ENCODE measurements at regions not wholly inside any gene's neighbourhood (a gene's known extent, or its start where the extent isn't known, plus 50 kb on each side); places are given as distances from the start of the nearest gene placed in this dataset.

DNA sequence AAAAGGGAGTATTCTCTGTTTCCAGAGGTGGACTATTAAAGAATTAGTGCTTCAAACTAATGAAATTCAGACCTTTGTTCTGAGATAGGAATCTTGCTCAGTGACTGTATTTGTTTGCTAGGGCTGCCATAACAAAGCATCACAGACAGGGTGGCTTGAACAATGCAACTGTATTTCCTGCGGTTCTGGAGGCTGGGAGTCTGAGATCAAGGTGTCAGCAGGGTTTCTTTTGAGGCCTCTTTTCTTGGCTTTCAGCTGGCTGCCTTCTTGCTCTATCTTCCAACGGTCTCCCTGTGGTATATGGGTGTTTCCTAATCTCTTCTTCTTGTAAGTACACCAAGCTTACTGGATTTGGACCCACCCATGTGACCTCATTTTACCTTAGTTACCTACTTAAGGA lies 264.6 kb upstream of the PROX1 start:
- Mint-ChIP-seq H3K36me3 (no peaks in the 10 kb centered on the region), H3K27me3 (no peaks in the 10 kb centered on the region), H3K4me1 (no peaks in the 10 kb centered on the region), H3K27ac (no peak overlapping the region), H3K4me3 (no peak overlapping the region), H3K9me3 (peaks cover 14% of the 10 kb centered on the region)
- DNase-seq: no peak
- CTCF ChIA-PET: interaction anchor here (0.8 kb wide), 1 partner anchor 136 kb away, joined by 3 read pairs; no protein-coding TSS in a partner anchor

DNA sequence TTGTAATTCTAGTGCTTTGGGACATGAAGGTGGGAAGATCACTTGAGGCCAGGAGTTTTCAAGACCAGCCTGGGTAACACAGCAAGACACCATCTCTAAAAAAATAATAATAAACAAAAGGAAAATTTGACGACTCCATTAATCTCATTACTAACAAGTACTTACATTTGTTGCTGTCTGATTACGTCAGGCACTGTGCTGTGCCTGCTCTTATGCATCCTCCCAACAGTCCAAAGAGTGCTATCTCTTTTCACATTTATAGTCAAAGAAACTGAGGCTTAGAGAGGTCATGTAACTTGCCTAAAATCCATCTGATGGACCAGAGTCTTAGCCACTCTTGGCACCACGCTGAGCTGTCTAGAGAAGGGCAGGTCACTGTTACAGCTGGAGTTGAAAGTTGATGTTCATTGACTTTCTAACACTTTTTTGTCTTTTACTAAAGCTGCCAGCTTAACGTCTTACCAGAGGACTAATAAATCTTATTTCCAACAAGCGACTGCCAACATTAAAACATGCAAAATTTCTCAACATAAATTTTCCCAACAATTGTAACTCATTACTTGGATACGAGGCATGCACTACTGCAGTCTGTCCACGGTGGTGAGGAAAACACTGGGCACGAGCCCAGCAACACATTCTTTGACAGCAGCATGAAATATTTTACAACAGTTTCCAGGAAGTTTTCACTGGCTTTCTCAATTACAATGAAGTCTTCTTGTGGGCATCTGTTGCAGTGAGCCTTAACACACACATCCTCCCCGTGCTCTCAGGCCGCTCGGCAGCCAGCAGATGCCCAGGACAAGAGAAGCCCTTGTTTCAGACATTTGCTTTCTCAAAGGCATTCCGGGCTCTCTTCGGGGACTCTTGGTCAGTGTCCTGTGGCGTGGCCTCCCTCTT lies 262.9 kb upstream of the PROX1 start:
- Mint-ChIP-seq H3K27me3 (no peaks in the 10 kb centered on the region), H3K4me1 (no peaks in the 10 kb centered on the region), H3K4me3 (no peak overlapping the region), H3K36me3 (no peaks in the 10 kb centered on the region), H3K9me3 (peaks cover 14% of the 10 kb centered on the region), H3K27ac (no peak overlapping the region)
- DNase-seq: no peak
- CTCF ChIA-PET: no interaction called here

DNA sequence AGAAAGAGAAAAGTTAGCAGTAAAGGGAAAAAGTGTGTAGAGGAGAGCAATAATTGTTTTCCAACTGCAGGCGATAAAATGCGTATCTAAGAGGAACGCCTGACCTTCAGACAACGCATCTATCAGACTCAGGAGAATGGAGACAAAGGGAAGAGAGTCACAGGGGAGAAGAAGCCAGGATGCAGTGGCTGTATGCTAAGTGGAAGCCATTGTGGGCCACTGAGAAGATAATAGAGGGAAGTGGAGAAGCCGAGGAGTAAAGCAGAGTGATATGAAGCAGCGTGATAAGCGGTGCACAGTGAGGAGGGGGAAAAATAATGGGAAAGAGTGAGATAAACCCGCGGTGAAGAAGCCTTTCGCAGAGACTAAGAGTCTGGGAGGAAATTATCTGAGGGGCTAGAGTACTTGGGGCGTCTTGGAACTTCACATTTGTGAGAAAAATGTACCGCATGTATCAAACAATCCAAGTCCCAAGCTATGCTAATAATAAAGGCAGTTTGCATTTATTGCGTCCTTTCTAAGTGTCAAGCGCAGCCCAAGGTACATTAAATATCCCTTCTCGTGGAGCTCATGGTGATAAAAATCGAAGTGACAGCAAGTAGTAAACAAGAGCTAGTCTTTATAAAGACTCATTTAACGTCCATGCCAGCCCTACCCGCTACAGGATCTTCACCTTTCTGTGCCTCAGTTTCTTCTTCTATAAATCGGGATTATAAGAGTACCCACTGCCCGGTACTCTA lies 259.8 kb upstream of the PROX1 start:
- Mint-ChIP-seq H3K4me3 (no peak overlapping the region), H3K36me3 (no peaks in the 10 kb centered on the region), H3K9me3 (no peaks in the 10 kb centered on the region), H3K27me3 (no peaks in the 10 kb centered on the region), H3K4me1 (no peaks in the 10 kb centered on the region), H3K27ac (no peak overlapping the region)
- no peak for DNase-seq
- CTCF ChIA-PET: no interaction called here

DNA sequence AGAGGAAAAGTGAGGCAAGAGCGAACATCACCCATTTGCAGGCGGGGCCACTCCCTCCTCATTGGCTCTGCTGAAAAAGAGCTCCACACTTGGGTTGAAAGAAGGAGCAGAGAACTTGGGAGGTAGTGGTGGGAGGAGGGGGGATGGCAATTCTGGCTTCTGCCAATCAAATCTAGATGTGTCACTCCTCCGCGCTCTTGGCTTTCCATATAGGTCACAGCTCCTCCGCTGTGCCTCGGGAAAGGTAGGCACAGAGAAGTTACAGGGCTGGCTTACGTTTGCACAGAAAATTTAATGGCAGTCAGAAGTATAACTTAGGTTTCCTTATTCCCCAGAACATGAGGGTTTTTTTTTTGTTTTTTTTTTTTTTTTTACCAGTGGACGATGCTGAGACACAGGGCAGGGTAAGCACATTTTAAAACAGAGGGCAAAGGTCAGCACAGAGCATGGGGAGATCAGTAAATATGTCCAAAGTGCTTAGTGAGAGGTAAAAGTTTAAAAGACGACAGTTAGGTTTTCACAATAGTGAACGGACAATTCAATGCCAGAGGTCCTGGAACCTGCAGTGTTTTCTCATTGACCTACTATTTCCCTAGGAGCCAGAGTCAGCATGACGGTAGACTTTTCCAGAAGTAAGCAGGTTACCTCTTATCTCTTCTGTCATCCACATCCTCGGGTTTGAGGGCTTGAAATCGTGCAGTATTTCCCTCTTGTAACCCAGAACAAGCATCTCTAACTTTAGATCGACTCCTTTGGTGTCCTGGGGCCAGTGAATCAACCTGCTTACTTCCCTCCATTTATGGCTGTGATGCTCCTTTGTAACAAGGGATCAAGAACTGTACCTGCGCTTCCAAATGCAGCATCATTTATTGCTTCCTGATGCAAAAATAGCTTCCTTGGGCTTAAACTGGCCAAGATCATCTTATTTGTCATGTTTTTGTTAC lies 258.9 kb upstream of the PROX1 start:
- H3K9me3 Mint-ChIP-seq: no peaks in the 10 kb centered on the region
- no peaks in the 10 kb centered on the region for H3K27me3 Mint-ChIP-seq
- H3K4me1 Mint-ChIP-seq: no peaks in the 10 kb centered on the region
- CTCF ChIA-PET: no interaction called here
- H3K4me3 Mint-ChIP-seq: no peak overlapping the region
- DNase-seq: no peak
- no peaks in the 10 kb centered on the region for H3K36me3 Mint-ChIP-seq
- H3K27ac Mint-ChIP-seq: no peak overlapping the region

DNA sequence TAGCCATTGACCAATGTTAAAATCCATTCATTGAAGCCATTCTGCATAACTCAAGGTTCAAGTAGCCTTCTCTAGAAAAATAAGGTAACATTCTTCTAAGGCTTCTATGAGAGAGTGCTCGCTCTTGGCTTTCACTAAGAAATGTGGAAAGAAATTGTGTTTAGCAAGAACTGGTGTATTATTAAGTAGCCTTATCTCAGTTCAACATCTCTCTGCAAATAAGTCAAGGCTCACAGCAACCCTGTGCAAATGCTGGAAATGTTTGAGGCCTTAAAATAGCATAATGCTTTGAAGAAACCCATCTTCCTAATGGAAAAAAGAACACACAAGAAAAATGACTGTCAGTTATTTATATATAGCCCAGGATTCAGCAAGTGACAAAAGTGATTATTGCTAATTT lies 254.1 kb upstream of the PROX1 start:
- no peaks in the 10 kb centered on the region for H3K27me3 Mint-ChIP-seq
- H3K4me1 Mint-ChIP-seq: no peaks in the 10 kb centered on the region
- CTCF ChIA-PET: no interaction called here
- DNase-seq: no peak
- H3K36me3 Mint-ChIP-seq: no peaks in the 10 kb centered on the region
- H3K9me3 Mint-ChIP-seq: no peaks in the 10 kb centered on the region
- no peak overlapping the region for H3K4me3 Mint-ChIP-seq
- no peak overlapping the region for H3K27ac Mint-ChIP-seq

DNA sequence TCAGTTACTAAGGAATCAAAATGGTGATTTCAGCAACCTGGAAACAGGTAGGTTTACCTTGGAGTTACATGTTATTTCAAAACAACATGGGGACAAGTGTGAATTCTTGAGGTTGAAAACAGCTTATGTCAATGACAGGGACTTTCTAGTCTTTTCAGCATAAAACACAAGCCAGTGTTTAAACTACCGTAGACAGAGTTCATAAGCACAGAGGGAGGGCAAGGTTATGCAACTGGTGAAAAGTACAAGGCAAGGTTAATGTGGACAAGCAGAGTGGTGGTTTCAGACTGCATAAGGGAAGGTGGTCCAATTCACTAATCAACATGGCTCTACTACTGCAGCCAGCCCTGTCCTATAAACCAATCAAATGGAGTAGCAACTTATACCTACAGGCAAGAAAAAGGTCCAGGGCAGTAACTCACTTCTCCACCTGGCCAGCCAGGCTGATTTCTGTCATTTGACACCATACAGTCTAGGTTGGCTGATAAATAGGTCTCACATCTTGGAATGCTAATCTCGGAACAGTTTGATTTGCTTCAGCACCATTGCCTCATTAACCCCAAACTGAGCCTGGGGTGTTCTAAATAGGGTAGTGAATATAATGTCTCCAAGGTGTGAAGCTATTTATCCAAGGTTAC lies 250.3 kb upstream of the PROX1 start:
- Mint-ChIP-seq H3K36me3 (no peaks in the 10 kb centered on the region), H3K4me1 (no peaks in the 10 kb centered on the region), H3K27me3 (no peaks in the 10 kb centered on the region), H3K9me3 (no peaks in the 10 kb centered on the region), H3K27ac (no peak overlapping the region), H3K4me3 (no peak overlapping the region)
- CTCF ChIA-PET: no interaction called here
- no peak for DNase-seq

DNA sequence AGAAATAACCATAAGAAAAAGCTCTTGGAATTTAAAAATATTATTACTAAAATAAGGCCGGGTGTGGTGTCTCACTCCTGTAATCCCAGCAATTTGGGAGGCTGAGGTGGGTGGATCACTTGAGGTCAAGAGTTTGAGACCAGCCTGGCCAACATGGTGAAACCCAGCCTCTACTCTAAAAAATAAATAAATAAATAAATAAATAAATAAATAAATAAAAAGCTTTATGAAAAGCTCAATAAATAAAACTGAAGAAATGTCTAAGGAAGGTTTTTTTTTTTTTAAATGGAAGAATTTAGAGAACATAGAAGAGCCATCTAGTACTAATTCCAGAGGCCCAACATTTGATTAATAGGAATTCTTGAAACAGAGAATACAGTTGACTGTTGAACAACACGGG lies 249.1 kb upstream of the PROX1 start:
- Mint-ChIP-seq H3K4me1 (no peaks in the 10 kb centered on the region), H3K27ac (no peak overlapping the region), H3K27me3 (no peaks in the 10 kb centered on the region), H3K36me3 (no peaks in the 10 kb centered on the region), H3K4me3 (no peak overlapping the region), H3K9me3 (peaks cover 2% of the 10 kb centered on the region)
- CTCF ChIA-PET: no interaction called here
- DNase-seq: no peak

DNA sequence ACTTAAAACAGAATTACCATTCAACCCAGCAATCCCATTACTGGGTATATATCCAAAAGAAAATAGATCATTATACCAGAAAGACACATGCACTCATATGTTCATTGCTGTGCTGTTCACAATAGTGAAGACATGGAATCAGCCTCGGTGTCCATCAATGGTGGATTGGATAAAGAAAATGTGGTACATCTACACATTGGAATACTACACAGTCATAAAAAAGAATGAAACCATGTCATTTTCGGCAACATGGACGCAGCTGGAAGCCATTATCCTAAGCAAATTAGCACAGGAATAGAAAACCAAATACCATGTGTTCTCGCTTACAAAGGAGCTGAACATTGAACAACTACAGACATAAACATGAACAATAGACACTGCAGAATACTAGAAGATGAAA lies 244.8 kb upstream of the PROX1 start:
- no peaks in the 10 kb centered on the region for H3K27me3 Mint-ChIP-seq
- no peak overlapping the region for H3K4me3 Mint-ChIP-seq
- H3K4me1 Mint-ChIP-seq: no peaks in the 10 kb centered on the region
- no peak overlapping the region for H3K27ac Mint-ChIP-seq
- no peaks in the 10 kb centered on the region for H3K36me3 Mint-ChIP-seq
- peaks cover 2% of the 10 kb centered on the region for H3K9me3 Mint-ChIP-seq
- CTCF ChIA-PET: no interaction called here
- DNase-seq: no peak

DNA sequence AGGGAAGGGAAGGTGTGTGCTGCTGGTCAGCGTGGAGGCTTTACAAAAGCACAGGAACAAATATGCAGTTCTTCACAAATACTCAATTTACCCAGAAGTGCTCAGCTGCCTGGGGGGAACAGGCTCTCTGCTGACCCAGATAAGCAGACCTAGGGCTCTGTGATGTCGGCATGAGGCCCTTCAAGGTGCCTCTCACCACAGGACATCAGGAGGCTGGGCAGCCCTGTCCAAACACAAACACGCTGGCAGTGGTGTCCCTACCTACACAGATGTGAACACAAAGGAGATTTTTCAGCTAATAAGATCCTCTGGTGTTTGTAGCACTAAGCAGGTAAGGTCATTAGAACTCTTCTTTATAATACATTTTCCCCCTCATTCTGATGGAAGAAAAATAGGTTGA lies 243.0 kb upstream of the PROX1 start:
- Mint-ChIP-seq H3K4me3 (no peak overlapping the region), H3K27ac (no peak overlapping the region), H3K27me3 (no peaks in the 10 kb centered on the region), H3K9me3 (peaks cover 2% of the 10 kb centered on the region), H3K36me3 (no peaks in the 10 kb centered on the region), H3K4me1 (no peaks in the 10 kb centered on the region)
- CTCF ChIA-PET: no interaction called here
- DNase-seq: no peak

DNA sequence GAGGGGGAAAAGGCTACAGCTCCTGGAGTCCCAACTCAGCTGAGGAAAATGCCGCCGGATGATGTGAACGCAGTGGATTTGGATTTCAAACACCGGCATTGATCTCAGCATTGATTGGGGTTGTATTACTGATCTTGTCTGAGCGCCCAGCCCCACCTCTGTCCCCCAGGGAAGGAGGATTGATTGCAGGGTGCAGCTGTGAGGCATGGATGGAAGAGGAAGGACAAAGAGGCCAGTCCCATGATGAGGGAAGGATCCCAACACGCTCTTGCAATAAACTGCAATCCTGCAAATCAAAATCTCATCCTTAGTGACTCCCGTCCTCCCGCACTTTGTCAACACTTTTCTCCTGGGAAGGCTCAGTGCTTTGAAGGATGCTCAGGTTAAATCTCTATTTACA lies 242.3 kb upstream of the PROX1 start:
- H3K27me3 Mint-ChIP-seq: no peaks in the 10 kb centered on the region
- no peaks in the 10 kb centered on the region for H3K4me1 Mint-ChIP-seq
- H3K4me3 Mint-ChIP-seq: no peak overlapping the region
- peaks cover 2% of the 10 kb centered on the region for H3K9me3 Mint-ChIP-seq
- no peak overlapping the region for H3K27ac Mint-ChIP-seq
- CTCF ChIA-PET: no interaction called here
- H3K36me3 Mint-ChIP-seq: no peaks in the 10 kb centered on the region
- no peak for DNase-seq

DNA sequence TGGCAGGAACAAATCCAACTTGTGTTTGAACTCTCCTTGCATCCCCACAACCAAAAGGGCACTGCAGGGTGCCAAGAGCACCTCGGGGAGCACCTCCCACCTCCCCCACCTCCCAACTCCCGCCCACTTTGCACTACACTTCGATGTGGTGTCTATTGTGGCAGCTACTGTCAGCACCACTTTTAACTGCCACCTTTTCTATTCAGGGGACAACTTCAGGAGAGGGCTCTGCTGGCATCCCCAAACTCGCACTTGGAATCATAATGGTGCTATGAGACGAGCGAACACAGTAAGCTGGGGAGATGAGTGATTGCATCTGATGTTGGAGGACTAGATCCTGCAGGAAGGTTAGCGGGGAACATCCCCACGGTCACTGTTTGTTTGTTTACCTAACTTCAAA lies 238.2 kb upstream of the PROX1 start:
- CTCF ChIA-PET: no interaction called here
- Mint-ChIP-seq H3K36me3 (no peaks in the 10 kb centered on the region), H3K4me1 (no peaks in the 10 kb centered on the region), H3K27ac (no peak overlapping the region), H3K27me3 (no peaks in the 10 kb centered on the region), H3K4me3 (no peak overlapping the region), H3K9me3 (no peaks in the 10 kb centered on the region)
- DNase-seq: no peak

DNA sequence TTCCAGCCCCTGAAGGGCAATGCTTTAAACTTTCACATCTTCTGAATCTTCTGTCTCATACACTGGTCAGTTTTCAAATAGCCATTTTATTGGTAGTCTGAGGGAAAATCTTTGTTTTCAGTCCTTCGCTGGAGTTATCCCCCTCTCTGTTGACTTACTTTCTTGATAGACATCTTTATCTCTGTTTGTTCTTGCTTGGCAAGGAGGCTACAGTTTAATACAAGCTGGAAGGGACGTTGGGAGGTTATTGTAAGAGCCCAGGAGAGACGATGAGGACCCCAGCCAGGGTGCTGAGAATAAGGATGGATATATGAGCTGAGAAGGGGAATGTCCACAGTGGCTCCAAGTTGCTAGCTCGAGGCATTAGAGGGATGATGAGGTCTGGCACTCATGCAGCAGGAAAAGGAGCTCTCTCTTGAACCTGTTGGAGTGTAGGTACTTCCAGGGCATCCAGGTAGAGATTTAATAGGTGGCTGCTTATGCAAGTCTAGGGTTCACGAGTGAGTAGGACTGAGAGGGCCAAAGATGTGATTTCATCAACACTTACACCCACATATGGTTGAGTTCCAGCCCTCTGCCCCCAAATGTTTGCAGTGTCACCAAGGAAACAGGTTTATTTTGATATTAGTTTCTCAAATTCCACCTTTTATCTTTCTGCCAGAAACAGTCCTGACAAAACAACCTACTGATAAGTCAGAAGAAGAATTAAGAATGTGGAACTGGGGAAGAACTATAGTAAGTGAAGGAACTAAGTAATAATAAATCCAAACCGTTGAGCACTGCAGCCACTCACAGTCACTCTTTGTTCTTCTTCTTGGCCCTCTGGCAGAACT lies 237.3 kb upstream of the PROX1 start:
- H3K9me3 Mint-ChIP-seq: no peaks in the 10 kb centered on the region
- CTCF ChIA-PET: no interaction called here

DNA sequence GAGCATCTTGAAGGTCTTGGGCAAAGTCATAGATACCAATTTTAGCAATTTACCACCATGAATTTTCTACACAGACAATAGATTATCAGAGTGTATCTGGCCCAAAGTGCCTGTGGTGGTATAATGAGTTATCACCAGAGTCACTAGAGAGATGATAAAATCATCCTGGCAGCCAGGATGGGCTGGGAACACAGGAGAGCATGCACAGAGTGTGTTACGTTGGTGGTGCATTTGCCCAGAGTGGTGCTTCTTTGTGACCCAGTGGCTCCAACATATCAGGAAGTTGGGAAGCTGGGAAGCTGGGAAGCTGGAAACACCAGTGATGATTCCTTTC lies 236.7 kb upstream of the PROX1 start:
- CTCF ChIA-PET: no interaction called here
- Mint-ChIP-seq H3K36me3 (no peaks in the 10 kb centered on the region), H3K4me3 (no peak overlapping the region), H3K27me3 (no peaks in the 10 kb centered on the region), H3K9me3 (no peaks in the 10 kb centered on the region), H3K4me1 (no peaks in the 10 kb centered on the region), H3K27ac (no peak overlapping the region)
- no peak for DNase-seq

More for the DNA sequence above, 237.3 kb upstream of the PROX1 start:
- DNase-seq: no peak
- H3K27me3 Mint-ChIP-seq: no peaks in the 10 kb centered on the region
- no peaks in the 10 kb centered on the region for H3K36me3 Mint-ChIP-seq
- H3K4me3 Mint-ChIP-seq: no peak overlapping the region
- H3K27ac Mint-ChIP-seq: no peak overlapping the region
- H3K4me1 Mint-ChIP-seq: no peaks in the 10 kb centered on the region

Measured in activated naive CD4-positive, alpha-beta T cell treated with anti-CD3 and anti-CD28 coated beads, Interleukin-2, amount 10 ng/mL, durations not matched to agents 7 days and 5 days (primary cell).